Amniotic epithelial cell (primary cell): ENCODE measurements at regions not wholly inside any gene's neighbourhood (a gene's known extent, or its start where the extent isn't known, plus 50 kb on each side); places are given as distances from the start of the nearest gene placed in this dataset.
"Not testable (repeated sequence)": the region's sequence is repeated elsewhere in the genome, so short reads cannot be mapped to it uniquely, and the experiment has no call there.

ENCODE experiments used
- DNase-seq: peaks from one replicate; pipeline ENCODE4 v3.0.0-alpha.2; 2010; ENCODE audit warnings: low read depth

- no peak for DNase-seq
These were observed 859.1 kb downstream of the DIAPH3 start for GRCh38 chr13:59304596-59304995.

DNA sequence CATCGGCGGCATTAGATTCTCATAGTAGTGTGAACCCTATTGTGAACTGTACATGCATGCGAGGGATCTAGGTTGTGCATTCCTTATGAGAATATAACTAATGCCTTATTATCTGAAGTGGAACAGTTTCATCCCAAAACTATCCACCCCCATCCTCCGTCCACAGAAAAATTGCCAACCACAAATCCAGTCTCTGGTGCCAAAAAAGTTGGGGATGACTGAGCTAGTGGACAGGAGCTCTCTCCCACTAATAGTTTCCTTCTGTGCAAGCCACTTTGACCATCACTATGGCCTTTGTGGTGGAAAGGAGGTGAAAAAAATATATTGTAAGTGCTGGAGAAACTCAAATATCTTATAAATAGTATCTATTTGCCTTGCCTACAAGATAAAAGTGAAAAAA lies 857.8 kb downstream of the DIAPH3 start:
- no peak for DNase-seq

DNA sequence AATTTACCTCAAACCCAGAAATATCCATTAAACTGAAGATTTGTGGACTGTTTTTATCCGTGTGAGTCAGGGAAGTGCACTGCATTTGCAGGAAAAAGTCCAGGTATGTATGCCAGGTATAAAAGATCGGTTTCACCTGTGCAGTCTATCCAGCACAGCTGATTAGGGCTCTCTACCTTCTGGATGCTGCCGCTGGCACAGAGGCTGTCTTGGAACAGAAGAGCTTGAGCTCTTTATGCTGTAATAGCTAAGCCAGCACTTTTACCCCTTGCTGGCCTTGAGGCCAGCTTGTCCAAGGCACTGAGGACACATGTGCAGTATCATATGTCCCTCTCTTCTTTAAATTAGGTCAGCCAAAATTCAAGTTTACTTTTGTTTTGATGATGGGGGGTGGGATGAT lies 851.0 kb downstream of the DIAPH3 start:
- DNase-seq, result no peak

DNA sequence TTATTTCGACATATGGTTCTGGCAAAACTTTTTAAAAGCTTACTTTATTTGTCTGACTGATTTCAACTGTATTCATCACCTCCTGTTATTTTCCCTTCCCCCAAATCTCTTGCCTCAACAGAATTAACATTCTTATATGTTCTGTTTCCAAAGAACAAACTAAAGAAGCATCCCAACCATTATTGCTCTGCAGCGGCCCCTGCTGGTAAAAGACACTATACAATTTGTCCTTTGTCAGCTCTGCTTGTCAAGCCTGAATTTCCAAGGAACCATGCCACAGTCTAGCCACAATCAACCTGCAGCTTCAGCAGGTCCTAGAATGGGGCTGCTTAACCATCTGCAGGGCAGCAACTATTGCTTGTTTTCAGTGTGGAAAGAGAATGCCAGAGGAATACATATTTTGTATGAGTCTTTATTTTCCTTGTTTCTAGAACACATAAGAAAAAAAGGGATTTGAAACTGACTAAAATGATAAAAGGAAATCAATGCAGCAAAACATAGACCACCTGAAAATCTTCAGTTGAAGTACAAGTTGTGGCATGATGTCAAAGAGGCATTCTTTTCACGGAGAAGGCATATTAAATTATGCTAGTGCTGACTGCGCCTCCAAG lies 845.3 kb downstream of the DIAPH3 start:
- peak; percentile 65 for DNase-seq

- no peak for DNase-seq
These were observed 844.5 kb downstream of the DIAPH3 start for GRCh38 chr13:59319276-59319675.

GRCh38 chr13:59320021-59320420 lies 843.7 kb downstream of the DIAPH3 start:
- DNase-seq, result no peak

DNA sequence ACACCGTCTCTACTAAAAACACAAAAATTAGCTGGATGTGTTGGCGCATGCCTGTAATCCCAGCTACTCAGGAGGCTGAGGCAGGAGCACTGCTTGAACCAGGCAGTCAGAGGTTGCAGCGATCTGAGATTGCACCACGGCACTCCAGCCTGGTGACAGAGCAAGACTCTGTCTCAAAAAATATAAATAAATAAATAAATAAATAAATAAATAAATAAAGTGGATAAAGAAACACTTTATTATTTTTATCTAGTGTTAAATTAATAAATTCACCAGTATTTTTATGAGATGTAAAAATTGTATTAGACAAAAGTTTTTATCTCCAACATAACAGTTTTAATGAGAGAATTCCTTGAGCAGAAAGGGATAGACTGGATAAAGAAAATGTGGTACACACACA lies 839.3 kb downstream of the DIAPH3 start:
- not testable (repeated sequence) for DNase-seq

GRCh38 chr13:59326717-59327116 lies 837.0 kb downstream of the DIAPH3 start:
- DNase-seq, result no peak

DNA sequence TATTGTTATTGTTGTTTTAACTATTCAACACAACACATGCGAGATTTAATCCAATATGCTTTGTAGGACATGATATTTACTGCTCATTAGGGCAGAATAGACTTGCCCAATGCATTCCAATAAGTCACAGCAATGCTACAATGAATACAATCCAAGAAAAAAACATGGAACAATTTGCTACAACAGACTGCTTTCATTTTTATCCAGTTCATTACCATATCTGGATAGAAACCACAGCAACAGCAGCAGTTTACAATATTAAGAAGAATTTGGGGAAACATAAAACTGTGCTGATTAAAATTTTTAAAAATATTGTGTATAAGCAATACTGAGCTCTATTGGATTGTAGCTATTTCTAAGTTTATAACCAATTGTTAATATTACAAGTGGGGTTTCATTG lies 833.0 kb downstream of the DIAPH3 start:
- no peak for DNase-seq

- no peak for DNase-seq
These were observed 830.8 kb downstream of the DIAPH3 start for GRCh38 chr13:59332966-59333365.

DNA sequence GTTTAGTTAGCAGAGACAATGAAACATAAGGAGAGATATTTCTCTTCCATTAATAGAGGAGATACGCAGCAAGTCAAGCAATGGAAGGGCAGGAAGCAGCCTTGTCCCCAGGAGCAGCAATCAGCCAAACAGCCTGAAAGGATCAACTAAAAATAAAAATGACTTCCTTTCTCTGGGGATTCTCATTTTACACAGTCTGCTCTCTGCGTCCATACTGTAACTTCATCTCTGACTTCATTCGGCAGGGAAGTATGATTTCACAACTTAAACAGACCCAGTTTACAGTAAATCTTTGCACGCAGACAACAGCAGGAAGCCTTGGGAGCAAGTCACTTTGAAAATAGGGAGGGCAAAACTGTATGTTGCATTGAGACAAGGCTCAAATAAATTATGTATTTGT lies 826.7 kb downstream of the DIAPH3 start:
- DNase-seq, result peak; percentile 35

GRCh38 chr13:59340151-59340550 lies 823.6 kb downstream of the DIAPH3 start:
- no peak for DNase-seq

GRCh38 chr13:59340581-59340980 lies 823.1 kb downstream of the DIAPH3 start:
- DNase-seq, result no peak

- no peak for DNase-seq
These were observed 821.3 kb downstream of the DIAPH3 start for GRCh38 chr13:59342400-59342799.

DNA sequence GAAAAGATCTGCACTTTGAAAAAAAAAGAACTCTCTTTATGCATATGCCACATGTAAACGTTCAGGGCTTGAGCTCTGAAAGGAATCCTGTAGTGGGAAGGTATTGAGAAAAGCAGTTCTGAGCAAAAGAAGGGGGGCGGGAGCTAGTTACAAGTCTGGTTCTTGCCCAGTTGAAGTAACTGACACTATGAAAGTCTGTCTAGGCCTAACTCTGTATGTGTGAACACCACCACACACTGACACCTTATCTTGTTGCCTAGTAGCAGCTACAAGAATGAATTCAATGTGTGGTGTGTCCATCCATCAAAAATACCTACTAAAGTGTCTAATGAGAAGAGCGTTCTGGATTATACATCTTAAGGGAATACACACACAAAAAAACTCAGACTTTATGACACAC lies 820.6 kb downstream of the DIAPH3 start:
- DNase-seq, result no peak

GRCh38 chr13:59343993-59344822 lies 819.5 kb downstream of the DIAPH3 start:
- DNase-seq, result no peak

DNA sequence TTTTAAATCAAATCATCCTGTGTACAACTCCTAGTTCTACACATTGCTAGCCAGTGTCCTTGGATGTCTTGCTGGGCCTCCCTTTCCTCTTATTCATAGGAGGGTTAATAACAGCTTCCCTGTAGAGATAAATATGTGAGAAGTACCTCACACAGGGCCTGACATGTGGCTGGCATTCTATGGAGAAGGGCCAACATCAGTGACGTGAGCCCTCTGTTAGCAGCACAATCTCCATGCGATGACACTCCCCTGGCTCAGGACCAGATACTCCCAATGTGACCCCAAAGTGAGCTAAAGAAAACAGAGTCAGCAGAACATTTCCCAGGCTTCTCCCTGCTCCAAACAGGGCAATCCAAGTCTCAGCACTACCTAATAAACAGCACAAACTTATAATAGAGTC lies 818.4 kb downstream of the DIAPH3 start:
- DNase-seq, result peak; percentile 17

DNA sequence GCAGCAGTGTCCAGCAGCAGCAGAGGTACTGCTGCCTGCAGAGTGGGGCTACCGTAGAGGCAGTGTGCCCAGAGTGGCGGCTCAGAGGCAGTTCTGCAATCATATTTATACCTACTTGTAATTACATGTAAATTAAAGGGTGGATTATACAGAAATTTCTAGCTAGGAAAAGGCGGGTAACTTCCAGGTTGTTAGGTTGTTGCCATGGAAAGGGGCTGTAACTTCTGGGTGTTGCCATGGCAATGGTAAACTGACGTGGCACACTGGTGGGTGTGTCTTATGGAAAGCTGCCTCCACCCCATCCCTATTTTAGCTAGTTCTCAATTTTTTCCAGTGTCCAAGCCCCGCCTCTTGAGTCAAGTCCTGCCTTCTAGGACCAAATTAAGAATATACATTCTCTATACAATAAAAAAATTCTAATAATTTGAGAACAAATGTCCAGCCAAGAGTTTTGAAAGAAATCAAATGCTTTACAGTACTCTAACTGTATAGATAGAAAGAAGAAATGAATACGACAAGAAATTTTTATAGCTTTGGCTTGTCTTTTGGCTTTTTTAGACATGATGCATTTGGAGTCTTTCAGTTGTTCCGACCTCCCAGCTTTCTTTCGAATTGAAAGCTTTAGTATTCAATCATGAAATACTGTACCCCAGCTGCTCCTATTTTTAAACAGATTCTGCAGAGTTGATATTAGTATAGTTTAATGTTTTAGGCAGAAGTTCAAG lies 816.6 kb downstream of the DIAPH3 start:
- DNase-seq, result no peak

DNA sequence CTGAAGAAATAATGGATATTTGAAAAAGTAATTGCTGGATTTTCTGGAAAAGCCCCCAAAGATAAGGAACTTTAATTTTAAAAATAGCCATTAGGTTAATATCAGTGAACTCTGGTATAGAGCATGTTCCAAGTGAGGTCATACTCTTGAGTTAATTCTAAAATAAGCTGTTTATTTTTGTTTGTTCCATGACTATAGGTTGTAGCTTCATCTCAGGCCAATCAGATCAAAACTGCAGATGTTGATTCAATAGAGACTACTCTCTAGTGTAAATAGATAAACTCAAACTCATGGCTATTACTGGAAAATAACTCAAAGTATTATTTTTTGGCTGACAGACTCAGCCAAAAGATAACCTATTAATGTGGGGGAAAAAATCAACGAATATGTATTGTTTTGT lies 815.1 kb downstream of the DIAPH3 start:
- DNase-seq, result no peak

GRCh38 chr13:59352600-59352999 lies 811.1 kb downstream of the DIAPH3 start:
- no peak for DNase-seq

DNA sequence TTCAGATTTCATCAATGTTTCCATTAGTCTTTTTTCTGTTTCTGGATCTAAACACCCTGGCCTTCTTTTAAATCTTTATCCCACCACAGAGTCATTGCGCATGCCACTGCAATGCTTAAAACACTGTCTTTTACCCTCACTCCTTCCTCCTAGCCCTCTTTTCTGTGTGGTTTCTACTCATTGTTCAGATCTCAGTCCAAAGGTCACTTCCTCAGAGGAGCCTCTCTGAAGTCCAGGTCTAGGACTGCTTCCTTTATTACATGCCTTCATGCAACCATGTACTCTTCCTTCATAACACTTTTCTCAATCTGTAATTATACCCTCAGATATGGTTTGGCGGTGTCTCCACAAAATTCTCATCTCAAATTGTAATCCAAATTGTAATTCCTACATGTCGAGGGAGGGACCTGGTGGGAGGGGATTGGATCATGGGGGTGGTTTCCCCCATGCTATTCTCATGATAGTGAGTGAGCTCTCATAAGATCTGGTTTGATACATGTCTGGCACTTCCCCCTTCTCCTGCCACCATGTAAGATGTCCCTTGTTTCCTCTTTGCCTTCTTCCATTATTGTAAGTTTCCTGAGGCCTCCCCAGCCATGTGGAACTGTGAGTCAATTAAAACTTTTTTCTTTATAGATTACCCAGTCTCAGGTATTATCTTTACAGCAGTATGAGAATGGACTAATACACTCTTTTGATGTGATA lies 808.9 kb downstream of the DIAPH3 start:
- DNase-seq, result no peak

DNA sequence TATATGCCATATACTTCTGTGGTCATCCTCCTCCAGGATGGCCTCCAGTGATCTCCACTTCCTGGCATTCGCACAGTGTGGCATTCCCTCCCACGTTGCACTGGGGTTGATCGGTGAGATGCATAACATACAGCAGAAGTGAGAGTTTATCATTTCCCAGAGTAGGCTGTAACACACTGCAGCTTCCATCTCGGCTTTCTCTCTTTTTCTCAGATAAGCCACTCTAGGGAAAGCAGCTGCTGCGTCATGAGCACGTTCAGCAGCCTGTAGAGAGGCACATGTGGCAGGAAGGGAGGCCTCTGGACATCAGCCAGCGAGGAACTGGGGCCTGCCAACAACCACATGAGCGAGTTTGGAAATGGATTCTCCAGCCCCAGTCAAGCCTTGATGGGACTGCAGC lies 807.1 kb downstream of the DIAPH3 start:
- DNase-seq, result peak; percentile 97
